ENCODE measurements at regions not wholly inside any gene's neighbourhood (a gene's known extent, or its start where the extent isn't known, plus 50 kb on each side); places are given as distances from the start of the nearest gene placed in this dataset.

GRCh38 chr10:108069096-108069495, 904.6 kb upstream of the SORCS1 start:
- TF ChIP-seq POLR2AphosphoS5 (IDR thresholded peaks at IDR 0.05; ENCODE audit: borderline replicate concordance, low read depth, low read length) (no peak), EZH2 (IDR thresholded peaks at IDR 0.05) (no peak)

Measured in SK-N-MC (cell line).